Endothelial cell of umbilical vein (primary cell): ENCODE measurements at regions not wholly inside any gene's neighbourhood (a gene's known extent, or its start where the extent isn't known, plus 50 kb on each side); places are given as distances from the start of the nearest gene placed in this dataset.

Experiments
- BruUV-seq: library from RNA; stranded (reverse); fragments of 400-500 nt; replicated peaks from 2 replicates; lab custom pipeline; 2021; lab: Mats Ljungman, UMichigan
- CTCF ChIA-PET: fragments of 300-600, 350-600 bp; sonication (Branson Sonifier 250); formaldehyde crosslinking; loops from one replicate; lab custom pipeline; 2021; ENCODE audit warnings: antibody characterized with exemption, inconsistent platforms; lab: Charles Lee
- POLR2A ChIA-PET: fragments of 300-600, 350-600 bp; sonication (Branson Sonifier 250); formaldehyde crosslinking; loops from one replicate; lab custom pipeline; 2021; ENCODE audit warnings: antibody characterized with exemption, inconsistent platforms; lab: Charles Lee
- DNase-seq: peaks from one replicate; pipeline ENCODE4 v3.0.0-alpha.2; 2011; ENCODE audit warnings: low read depth, low spot score
- FAIRE-seq: peaks from 2 replicates; lab custom pipeline; 2011; peaks lifted over from hg19 to GRCh38; lab: Jason Lieb, UNC
- H2AFZ ChIP-seq: 2 replicates; pipeline ENCODE4 v1.6.0; 2012; ENCODE audit warnings: low read depth, low read length, control low read depth, inconsistent platforms
- H3K27ac ChIP-seq: 2 replicates; pipeline ENCODE4 v1.5.1; 2011; ENCODE audit warnings: low read depth, mild to moderate bottlenecking, control low read depth, low read length, moderate library complexity; ENCODE audit not compliant: insufficient read depth
- H3K27me3 ChIP-seq, 2 experiments: 2 replicates each; pipeline versions ENCODE4 v1.6.0 to v1.6.1; 2011; ENCODE audit warnings: low read length in 2 of 2, mixed read lengths in 1 of 2; ENCODE audit not compliant: control insufficient read depth in 2 of 2, insufficient read depth in 2 of 2
- H3K36me3 ChIP-seq, 2 experiments: 2 replicates in 1 of 2; 3 replicates in 1 of 2; pipeline ENCODE4 v1.5.1; 2011; ENCODE audit warnings: low read length in 2 of 2, mild to moderate bottlenecking in 1 of 2, moderate library complexity in 1 of 2; ENCODE audit not compliant: control insufficient read depth in 2 of 2, insufficient read depth in 2 of 2; ENCODE audit errors: extremely low read depth in 1 of 2
- H3K4me1 ChIP-seq: 3 replicates; pipeline ENCODE4 v1.5.1; 2011; ENCODE audit warnings: mild to moderate bottlenecking, low read length; ENCODE audit not compliant: control insufficient read depth, insufficient read depth; ENCODE audit errors: extremely low read depth
- H3K4me2 ChIP-seq: 2 replicates; pipeline ENCODE4 v1.6.1; 2011; ENCODE audit warnings: low read length, control low read depth, mixed read lengths; ENCODE audit not compliant: insufficient read depth
- H3K4me3 ChIP-seq, 3 experiments: fragments of 200-600 bp in 1 of 3; sonication (generic), shearing (Covaris generic) in 1 of 3; replicated peaks in 1 of 3; 2 replicates each; pipeline ENCODE4 v1.5.1; 2011 to 2016; ENCODE audit warnings: control low read depth in 3 of 3, low read length in 3 of 3, mild to moderate bottlenecking in 2 of 3, inconsistent platforms in 1 of 3, low read depth in 1 of 3, moderate library complexity in 1 of 3; ENCODE audit not compliant: insufficient read depth in 1 of 3
- H3K79me2 ChIP-seq: 2 replicates; pipeline ENCODE4 v1.6.0; 2012; ENCODE audit warnings: low read length, inconsistent platforms; ENCODE audit not compliant: control insufficient read depth, insufficient read depth
- H3K9ac ChIP-seq: replicated peaks from 2 replicates; pipeline ENCODE3; 2011; ENCODE audit warnings: low read length, control low read depth; ENCODE audit not compliant: insufficient read depth; ENCODE audit errors: extremely low read depth
- H3K9me1 ChIP-seq: replicated peaks from 3 replicates; pipeline ENCODE4 v1.6.0; 2011; ENCODE audit warnings: mild to moderate bottlenecking, low read length; ENCODE audit not compliant: control insufficient read depth, insufficient read depth; ENCODE audit errors: extremely low read depth
- H3K9me3 ChIP-seq: replicated peaks from 2 replicates; pipeline ENCODE4 v1.5.1; 2012; ENCODE audit warnings: low read length, inconsistent platforms; ENCODE audit not compliant: control insufficient read depth, insufficient read depth
- H4K20me1 ChIP-seq: replicated peaks from 2 replicates; pipeline ENCODE3; 2011; ENCODE audit warnings: mild to moderate bottlenecking, low read length; ENCODE audit not compliant: control insufficient read depth, insufficient read depth; ENCODE audit errors: extremely low read depth
- EZH2 ChIP-seq: IDR thresholded peaks from 2 replicates; pipeline ENCODE4 v1.6.1; 2012; ENCODE audit warnings: borderline replicate concordance, low read depth, mild to moderate bottlenecking, moderate library complexity, low read length, inconsistent platforms; ENCODE audit not compliant: severe bottlenecking
- FOS ChIP-seq: IDR thresholded peaks from 2 replicates; pipeline ENCODE4 v1.6.1; 2011; ENCODE audit warnings: mild to moderate bottlenecking, low read length, moderate library complexity, borderline replicate concordance; ENCODE audit not compliant: insufficient read depth
- GATA2 ChIP-seq: IDR thresholded peaks from 2 replicates; pipeline ENCODE4 v1.7.0; 2011; ENCODE audit warnings: low read depth, mild to moderate bottlenecking, moderate library complexity, mixed read lengths, low read length; ENCODE audit not compliant: insufficient read length, insufficient read depth
- JUN ChIP-seq: IDR thresholded peaks from 2 replicates; pipeline ENCODE4 v1.6.1; 2011; ENCODE audit warnings: borderline replicate concordance, low read depth; ENCODE audit not compliant: insufficient read length, insufficient read depth
- MYC ChIP-seq: IDR thresholded peaks from one replicate; pipeline ENCODE4 v1.6.1; 2011; ENCODE audit warnings: mild to moderate bottlenecking, low read depth, low read length
- POLR2A ChIP-seq: IDR thresholded peaks from 2 replicates; pipeline ENCODE4 v1.6.1; 2012; ENCODE audit warnings: low read depth, mild to moderate bottlenecking, control low read depth, low read length
- POLR2AphosphoS5 ChIP-seq: IDR thresholded peaks from 2 replicates; pipeline ENCODE4 v1.6.1; 2012; ENCODE audit warnings: low read depth, mild to moderate bottlenecking, control low read depth, low read length, moderate library complexity; ENCODE audit not compliant: insufficient read depth
- dilution Hi-C: fragments of 300-500 bp; cut with MboI; formaldehyde crosslinking; loops from one replicate; pipeline ENCODE4 v1.15.0; 2019; ENCODE audit warnings: low sequenced_read_pairs; ENCODE audit not compliant: extremely low pct_ligation_motif_present
- intact Hi-C: fragments of 100-400 bp; cut with micrococcal nuclease; formaldehyde crosslinking; loops from one replicate; pipeline ENCODE4 v1.10.0; 2022
- TF ChIP-seq, protein P1 (sequence below): IDR thresholded peaks from 2 replicates; pipeline ENCODE4 v1.6.1; 2011; ENCODE audit not compliant: insufficient read depth, insufficient read length
- TF ChIP-seq, protein P2 (sequence below), 2 donors: IDR thresholded peaks; 1 replicate in 1 of 2; 2 replicates in 1 of 2; pipeline ENCODE4 v1.5.1; 2011; ENCODE audit warnings: low read length in 2 of 2, mild to moderate bottlenecking in 2 of 2, moderate library complexity in 2 of 2, control low read depth in 1 of 2, inconsistent platforms in 1 of 2, low read depth in 1 of 2; ENCODE audit not compliant: insufficient read depth in 1 of 2; ENCODE audit errors: extremely low read depth in 1 of 2

DNA sequence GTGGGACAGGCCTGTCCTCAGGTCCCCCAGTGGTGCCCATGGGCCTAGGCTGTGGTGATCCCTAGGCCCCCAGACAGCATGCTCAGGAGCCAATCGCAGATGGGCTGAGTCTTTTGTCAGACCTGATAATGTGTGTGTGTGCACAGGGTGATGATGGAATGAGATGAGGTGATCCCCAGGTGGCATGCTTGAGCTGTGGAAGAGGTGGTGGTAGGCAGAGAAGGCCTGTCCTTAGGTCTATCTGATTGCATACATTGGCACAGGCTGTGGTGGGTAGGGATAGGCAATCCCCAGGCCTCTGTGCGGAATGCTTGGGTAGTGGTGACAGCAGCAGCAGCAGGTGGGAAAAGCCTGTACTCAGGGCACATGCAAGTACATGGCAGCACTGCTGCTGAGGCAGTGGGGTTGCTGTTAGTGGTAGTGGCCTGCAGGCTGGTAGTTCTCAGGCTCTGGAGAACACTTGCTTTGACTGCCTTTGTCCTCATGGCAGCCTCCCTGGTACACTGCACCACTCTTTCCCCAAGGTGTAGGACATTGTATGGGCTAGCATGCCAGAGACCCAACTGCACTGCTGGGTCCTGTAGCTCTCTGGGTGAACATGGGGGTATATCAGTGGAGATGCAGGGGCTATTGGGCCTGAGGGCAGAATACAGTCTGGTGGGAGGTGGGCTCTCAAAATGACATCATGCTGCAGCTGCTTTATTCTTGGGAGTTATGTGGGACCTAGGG, 260.9 kb upstream of the PLPP4 start:
- no peak overlapping the region for H3K9ac ChIP-seq
- BruUV-seq = no TSS peak
- intact Hi-C loops = no loop called here

More for the DNA sequence above, 260.9 kb upstream of the PLPP4 start:
- Histone ChIP-seq H3K4me2 (no peak overlapping the region), H3K27ac (no peak overlapping the region), H3K36me3 (no peaks in the 10 kb centered on the region), H3K4me3 (no peak overlapping the region), H3K9me1 (no peaks in the 10 kb centered on the region), H3K4me1 (no peaks in the 10 kb centered on the region), H2AFZ (no peak overlapping the region), H3K9me3 (no peaks in the 10 kb centered on the region), H4K20me1 (no peaks in the 10 kb centered on the region), H3K27me3 (no peaks in the 10 kb centered on the region), H3K79me2 (no peaks in the 10 kb centered on the region)
- FAIRE-seq (no peak), DNase-seq (no peak)
- ChIA-PET CTCF (no interaction called here), POLR2A (no interaction called here)
- dilution Hi-C loops = no loop called here
- TF ChIP-seq EZH2 (no peak), GATA2 (no peak), POLR2A (no peak), JUN (no peak), POLR2AphosphoS5 (no peak), FOS (no peak), MYC (no peak)
- TF ChIP-seq, protein P1, sequence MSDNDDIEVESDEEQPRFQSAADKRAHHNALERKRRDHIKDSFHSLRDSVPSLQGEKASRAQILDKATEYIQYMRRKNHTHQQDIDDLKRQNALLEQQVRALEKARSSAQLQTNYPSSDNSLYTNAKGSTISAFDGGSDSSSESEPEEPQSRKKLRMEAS = no peak
- TF ChIP-seq, protein P2, sequence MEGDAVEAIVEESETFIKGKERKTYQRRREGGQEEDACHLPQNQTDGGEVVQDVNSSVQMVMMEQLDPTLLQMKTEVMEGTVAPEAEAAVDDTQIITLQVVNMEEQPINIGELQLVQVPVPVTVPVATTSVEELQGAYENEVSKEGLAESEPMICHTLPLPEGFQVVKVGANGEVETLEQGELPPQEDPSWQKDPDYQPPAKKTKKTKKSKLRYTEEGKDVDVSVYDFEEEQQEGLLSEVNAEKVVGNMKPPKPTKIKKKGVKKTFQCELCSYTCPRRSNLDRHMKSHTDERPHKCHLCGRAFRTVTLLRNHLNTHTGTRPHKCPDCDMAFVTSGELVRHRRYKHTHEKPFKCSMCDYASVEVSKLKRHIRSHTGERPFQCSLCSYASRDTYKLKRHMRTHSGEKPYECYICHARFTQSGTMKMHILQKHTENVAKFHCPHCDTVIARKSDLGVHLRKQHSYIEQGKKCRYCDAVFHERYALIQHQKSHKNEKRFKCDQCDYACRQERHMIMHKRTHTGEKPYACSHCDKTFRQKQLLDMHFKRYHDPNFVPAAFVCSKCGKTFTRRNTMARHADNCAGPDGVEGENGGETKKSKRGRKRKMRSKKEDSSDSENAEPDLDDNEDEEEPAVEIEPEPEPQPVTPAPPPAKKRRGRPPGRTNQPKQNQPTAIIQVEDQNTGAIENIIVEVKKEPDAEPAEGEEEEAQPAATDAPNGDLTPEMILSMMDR (IDR thresholded peaks at IDR 0.05; ENCODE audit: extremely low read depth in 1 of 2, insufficient read depth in 1 of 2, low read depth in 1 of 2, low read length in 2 of 2) = no peak
